HCT116 (cell line): ENCODE measurements at regions not wholly inside any gene's neighbourhood (a gene's known extent, or its start where the extent isn't known, plus 50 kb on each side); places are given as distances from the start of the nearest gene placed in this dataset.

Experiments used
- ATAC-seq: fragments of 200-7000 bp; cut with Tn5 transposase; 2 replicates; pipeline ENCODE4 v1.9.1; 2020; ENCODE audit warnings: mild to moderate bottlenecking, moderate library complexity
- BruUV-seq: library from RNA; stranded (reverse); fragments of 400-500 nt; replicated peaks from 2 replicates; lab custom pipeline; 2021; lab: Mats Ljungman, UMichigan
- CTCF ChIA-PET: fragments of 300-600 bp; sonication (Branson Sonifier 250); formaldehyde crosslinking; loops from one replicate; lab custom pipeline; 2021; ENCODE audit warnings: antibody characterized with exemption; lab: Charles Lee
- POLR2A ChIA-PET: fragments of 300-600, 350-600 bp; sonication (Branson Sonifier 250); formaldehyde crosslinking; loops from one replicate; lab custom pipeline; 2021; ENCODE audit warnings: antibody characterized with exemption; lab: Charles Lee
- RAD21 ChIA-PET, 2 experiments: fragments of 300-600 bp; sonication (Branson Sonifier 250); formaldehyde crosslinking; loops; one replicate each; lab custom pipeline; 2023; ENCODE audit warnings: low total read pairs in 2 of 2; ENCODE audit not compliant: uncharacterized antibody in 2 of 2, unreplicated experiment in 2 of 2, low non-redundant PET in 1 of 2; lab: Charles Lee
- DNase-seq: peaks from one replicate; pipeline ENCODE4 v3.0.0-alpha.2; 2010; ENCODE audit warnings: low read depth, low spot score
- H2AFZ ChIP-seq: fragments of 200-600 bp; shearing (Covaris generic), sonication (generic); 2 replicates; pipeline ENCODE4 v1.6.1; 2017; ENCODE audit warnings: low read depth, mixed run types, mixed read lengths, antibody characterized with exemption, low read length; ENCODE audit not compliant: poor library complexity, severe bottlenecking
- H3K27ac ChIP-seq: 2 replicates; pipeline ENCODE4 v1.5.1; 2012; ENCODE audit warnings: low read depth, low read length
- H3K27me3 ChIP-seq: fragments of 200-600 bp; sonication (generic); 2 replicates; pipeline ENCODE4 v1.6.1; 2016; ENCODE audit warnings: mixed run types, low read length, mixed read lengths; ENCODE audit not compliant: insufficient read depth
- H3K36me3 ChIP-seq, 2 experiments: fragments of 200-500 bp in 1 of 2; fragments of 200-600 bp in 1 of 2; sonication (Bioruptor generic) in 1 of 2; sonication (generic) in 1 of 2; 2 replicates each; pipeline versions ENCODE4 v1.5.1 to v1.6.1; 2014 to 2016; ENCODE audit warnings: low read length in 2 of 2, inconsistent platforms in 1 of 2, mixed read lengths in 1 of 2, mixed run types in 1 of 2; ENCODE audit not compliant: insufficient read depth in 2 of 2, control insufficient read depth in 1 of 2
- H3K4me1 ChIP-seq, 2 experiments: fragments of 200-600 bp in 1 of 2; sonication (generic) in 1 of 2; 2 replicates each; pipeline versions ENCODE4 v1.5.1 to v1.6.1; 2012 to 2017; ENCODE audit warnings: low read length in 2 of 2, inconsistent platforms in 1 of 2, mild to moderate bottlenecking in 1 of 2, mixed read lengths in 1 of 2, mixed run types in 1 of 2, moderate library complexity in 1 of 2; ENCODE audit not compliant: insufficient read depth in 2 of 2, control insufficient read depth in 1 of 2
- H3K4me2 ChIP-seq: fragments of 200-600 bp; sonication (generic); 2 replicates; pipeline ENCODE4 v1.6.1; 2017; ENCODE audit warnings: mixed run types, low read length, mixed read lengths
- H3K4me3 ChIP-seq, 2 experiments: fragments of 200-600 bp in 1 of 2; sonication (generic) in 1 of 2; replicated peaks in 1 of 2; 2 replicates each; pipeline ENCODE4 v1.5.1; 2011 to 2016; ENCODE audit warnings: low read length in 2 of 2, control low read depth in 1 of 2, low read depth in 1 of 2, mild to moderate bottlenecking in 1 of 2, mixed read lengths in 1 of 2, mixed run types in 1 of 2
- H3K79me2 ChIP-seq: fragments of 200-600 bp; sonication (generic); 2 replicates; pipeline ENCODE4 v1.6.1; 2017; ENCODE audit warnings: mild to moderate bottlenecking, mixed run types, low read length, moderate library complexity, mixed read lengths; ENCODE audit not compliant: insufficient read depth
- H3K9ac ChIP-seq: fragments of 200-600 bp; sonication (generic); 2 replicates; pipeline ENCODE4 v1.6.1; 2016; ENCODE audit warnings: low read length, mixed read lengths
- H3K9me2 ChIP-seq: fragments of 200-600 bp; sonication (generic), shearing (Covaris generic); 2 replicates; pipeline ENCODE4 v1.6.1; 2017; ENCODE audit warnings: mixed run types, mild to moderate bottlenecking, moderate library complexity; ENCODE audit not compliant: insufficient read depth
- H3K9me3 ChIP-seq, 2 experiments: fragments of 200-500 bp in 1 of 2; fragments of 200-600 bp in 1 of 2; sonication (Bioruptor generic) in 1 of 2; sonication (generic) in 1 of 2; 2 replicates each; pipeline ENCODE4 v1.6.1; 2014 to 2017; ENCODE audit warnings: low read length in 2 of 2, mixed read lengths in 2 of 2, inconsistent platforms in 1 of 2, low read depth in 1 of 2, mild to moderate bottlenecking in 1 of 2, mixed run types in 1 of 2, moderate library complexity in 1 of 2; ENCODE audit not compliant: control insufficient read depth in 1 of 2, insufficient read depth in 1 of 2
- H4K20me1 ChIP-seq: fragments of 200-600 bp; sonication (generic), shearing (Covaris generic); 2 replicates; pipeline ENCODE4 v1.6.1; 2017; ENCODE audit warnings: mixed run types, mild to moderate bottlenecking, moderate library complexity; ENCODE audit not compliant: insufficient read depth
- ATF3 ChIP-seq: IDR thresholded peaks from 2 replicates; pipeline ENCODE4 v1.6.1; 2012
- CEBPB ChIP-seq: IDR thresholded peaks from 2 replicates; pipeline ENCODE4 v1.6.1; 2012; ENCODE audit warnings: low read depth
- CTCF ChIP-seq, 3 experiments: fragments of 200-600 bp in 1 of 3; sonication (generic) in 1 of 3; IDR thresholded peaks in 2 of 3; conservative IDR thresholded peaks in 1 of 3; 2 replicates each; pipeline ENCODE4 v1.5.1; 2012 to 2017; ENCODE audit warnings: low read depth in 2 of 3, low read length in 2 of 3, antibody characterized with exemption in 1 of 3, borderline replicate concordance in 1 of 3, control low read depth in 1 of 3, mild to moderate bottlenecking in 1 of 3, mixed read lengths in 1 of 3, mixed run types in 1 of 3, moderate library complexity in 1 of 3; ENCODE audit not compliant: insufficient read depth in 1 of 3
- EGR1 ChIP-seq: IDR thresholded peaks from 2 replicates; pipeline ENCODE4 v1.6.1; 2012; ENCODE audit warnings: low read depth
- ELF1 ChIP-seq: IDR thresholded peaks from 2 replicates; pipeline ENCODE4 v1.6.1; 2012; ENCODE audit warnings: low read depth, borderline replicate concordance
- EZH2 ChIP-seq: fragments of 200-600 bp; sonication (generic); IDR thresholded peaks from 2 replicates; pipeline ENCODE4 v1.6.1; 2017; ENCODE audit warnings: antibody characterized with exemption, mixed run types
- EZH2phosphoT487 ChIP-seq: fragments of 200-600 bp; IDR thresholded peaks from 2 replicates; pipeline ENCODE4 v1.6.1; 2018; ENCODE audit warnings: antibody characterized with exemption, borderline replicate concordance
- MAX ChIP-seq: IDR thresholded peaks from 2 replicates; pipeline ENCODE4 v1.6.1; 2012
- POLR2AphosphoS5 ChIP-seq: IDR thresholded peaks from 2 replicates; pipeline ENCODE4 v1.6.1; 2011; ENCODE audit warnings: mild to moderate bottlenecking, low read depth, low read length, moderate library complexity
- RAD21 ChIP-seq: IDR thresholded peaks from 2 replicates; pipeline ENCODE4 v1.6.1; 2012; ENCODE audit warnings: low read depth, mild to moderate bottlenecking
- REST ChIP-seq: IDR thresholded peaks from 2 replicates; pipeline ENCODE4 v1.6.1; 2012; ENCODE audit warnings: low read depth
- SIN3A ChIP-seq: IDR thresholded peaks from 2 replicates; pipeline ENCODE4 v1.6.1; 2012; ENCODE audit warnings: low read depth
- SP1 ChIP-seq: IDR thresholded peaks from 2 replicates; pipeline ENCODE4 v1.6.1; 2012; ENCODE audit warnings: low read depth
- YY1 ChIP-seq: IDR thresholded peaks from 2 replicates; pipeline ENCODE4 v1.6.1; 2011; ENCODE audit warnings: low read length, low read depth, moderate library complexity, mild to moderate bottlenecking; ENCODE audit not compliant: insufficient replicate concordance; ENCODE audit errors: extremely low read depth
- ZBTB33 ChIP-seq: IDR thresholded peaks from 2 replicates; pipeline ENCODE4 v1.6.1; 2011; ENCODE audit warnings: mild to moderate bottlenecking, low read length, moderate library complexity; ENCODE audit not compliant: insufficient replicate concordance; ENCODE audit errors: extremely low read depth
- ZFX ChIP-seq: fragments of 450-650 bp; IDR thresholded peaks from 2 replicates; pipeline ENCODE4 v1.6.1; 2017
- ZNF274 ChIP-seq: fragments of 200-500 bp; sonication (Bioruptor generic); IDR thresholded peaks from 2 replicates; pipeline ENCODE4 v1.6.1; 2014; ENCODE audit warnings: mild to moderate bottlenecking, low read depth, low read length, inconsistent platforms
- intact Hi-C: fragments of 100-400 bp; cut with micrococcal nuclease; formaldehyde crosslinking; loops from 2 replicates; pipeline ENCODE4 v1.10.0; 2022

GRCh38 chr16:24477492-24477891, 61.9 kb upstream of the RBBP6 start:
- Histone ChIP-seq H3K36me3 (no peaks in the 10 kb centered on the region), H3K9me2 (peaks cover 4% of the 10 kb centered on the region; the same call in 1 of the 2 replicates), H4K20me1 (no peaks in the 10 kb centered on the region), H3K27ac (no peak overlapping the region), H3K4me3 (no peak overlapping the region), H3K9me3 (no peaks in the 10 kb centered on the region), H3K4me1 (no peaks in the 10 kb centered on the region), H3K4me2 (no peak overlapping the region), H3K27me3 (no peaks in the 10 kb centered on the region), H2AFZ (no peak overlapping the region), H3K9ac (no peak overlapping the region), H3K79me2 (no peaks in the 10 kb centered on the region)
- DNase-seq (no peak), ATAC-seq (no peak)
- intact Hi-C loops: no loop called here
- ChIA-PET POLR2A (no interaction called here), CTCF (interaction anchor here (0.6 kb wide), 1 partner anchor 163 kb away, joined by 3 read pairs; no protein-coding TSS in a partner anchor), RAD21 (no interaction called here)
- no TSS peak for BruUV-seq
- TF ChIP-seq RAD21: no peak
- no peak for TF ChIP-seq POLR2AphosphoS5
- TF ChIP-seq ZNF274: no peak
- TF ChIP-seq ATF3: no peak
- no peak for TF ChIP-seq ZBTB33
- no peak for TF ChIP-seq ZFX
- no peak for TF ChIP-seq MAX
- no peak for TF ChIP-seq REST
- no peak for TF ChIP-seq EZH2phosphoT487
- TF ChIP-seq SIN3A: no peak
- no peak for TF ChIP-seq CTCF (IDR thresholded peaks at IDR 0.05 in 2 of 3, conservative IDR thresholded peaks at IDR 0.05 in 1 of 3; ENCODE audit: borderline replicate concordance in 1 of 3, insufficient read depth in 1 of 3, low read depth in 2 of 3, low read length in 2 of 3)
- no peak for TF ChIP-seq YY1
- no peak for TF ChIP-seq EGR1
- no peak for TF ChIP-seq EZH2
- TF ChIP-seq CEBPB: no peak
- no peak for TF ChIP-seq ELF1
- no peak for TF ChIP-seq SP1
